SW480 (cell line): ENCODE measurements at regions not wholly inside any gene's neighbourhood (a gene's known extent, or its start where the extent isn't known, plus 50 kb on each side); places are given as distances from the start of the nearest gene placed in this dataset.

Experiments
- DNase-seq: peaks from one replicate; pipeline ENCODE4 v3.0.0-alpha.2; 2016; ENCODE audit warnings: low spot score

DNA sequence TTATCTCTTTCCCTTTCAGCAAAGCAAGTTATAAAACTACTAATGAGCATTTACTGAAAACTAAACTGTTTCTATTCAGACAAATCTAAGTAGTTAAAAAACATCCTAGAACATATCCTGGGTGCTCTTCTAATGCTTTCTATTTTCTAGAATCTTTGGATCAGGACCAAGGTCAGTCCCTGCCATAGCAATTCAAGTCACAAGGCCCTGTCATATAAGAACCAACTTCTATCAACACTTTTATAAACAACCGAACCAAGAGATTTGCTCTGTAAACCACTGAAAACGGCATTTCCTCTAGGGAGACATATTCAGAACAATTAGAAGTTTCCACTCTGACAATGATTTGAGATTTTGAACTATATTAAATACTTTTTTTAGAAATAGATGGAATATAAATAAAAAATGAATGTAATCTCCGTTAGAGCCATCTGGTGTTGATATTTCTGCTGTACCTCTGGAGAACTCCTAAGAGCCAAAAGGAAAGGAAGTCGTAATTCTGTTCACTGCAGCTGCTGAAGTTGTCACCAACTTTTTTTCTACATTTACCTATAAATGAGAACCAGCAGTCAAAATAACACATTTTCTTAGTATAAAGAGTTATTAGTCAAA, 51.4 kb upstream of the LGSN start:
- no peak for DNase-seq

DNA sequence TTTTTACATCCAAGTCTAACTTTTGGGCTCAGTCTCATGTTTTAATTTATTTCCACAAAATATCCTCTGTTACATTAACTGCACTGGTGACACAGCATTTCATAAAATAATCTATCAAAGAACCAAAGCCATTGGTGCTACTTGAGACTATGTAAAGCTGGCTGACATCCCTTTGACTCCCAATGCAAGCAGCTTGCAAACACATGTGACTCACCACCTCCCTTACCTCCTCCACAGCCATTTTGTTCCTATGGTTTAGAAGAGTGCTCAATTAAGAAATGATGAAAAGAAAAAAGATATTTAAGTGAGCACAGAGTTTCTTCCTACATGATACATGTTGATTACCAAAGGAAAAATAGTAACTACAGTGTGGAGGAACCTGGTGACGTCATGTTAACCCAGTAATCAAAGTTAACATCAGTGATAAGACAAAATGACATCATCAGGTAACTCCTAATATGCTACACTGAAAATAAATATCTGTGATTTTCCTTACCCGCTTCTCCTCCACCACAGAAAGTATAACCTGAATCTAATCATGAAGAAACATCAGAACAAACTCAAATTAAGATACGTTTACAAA, 53.3 kb upstream of the LGSN start:
- no peak for DNase-seq

DNA sequence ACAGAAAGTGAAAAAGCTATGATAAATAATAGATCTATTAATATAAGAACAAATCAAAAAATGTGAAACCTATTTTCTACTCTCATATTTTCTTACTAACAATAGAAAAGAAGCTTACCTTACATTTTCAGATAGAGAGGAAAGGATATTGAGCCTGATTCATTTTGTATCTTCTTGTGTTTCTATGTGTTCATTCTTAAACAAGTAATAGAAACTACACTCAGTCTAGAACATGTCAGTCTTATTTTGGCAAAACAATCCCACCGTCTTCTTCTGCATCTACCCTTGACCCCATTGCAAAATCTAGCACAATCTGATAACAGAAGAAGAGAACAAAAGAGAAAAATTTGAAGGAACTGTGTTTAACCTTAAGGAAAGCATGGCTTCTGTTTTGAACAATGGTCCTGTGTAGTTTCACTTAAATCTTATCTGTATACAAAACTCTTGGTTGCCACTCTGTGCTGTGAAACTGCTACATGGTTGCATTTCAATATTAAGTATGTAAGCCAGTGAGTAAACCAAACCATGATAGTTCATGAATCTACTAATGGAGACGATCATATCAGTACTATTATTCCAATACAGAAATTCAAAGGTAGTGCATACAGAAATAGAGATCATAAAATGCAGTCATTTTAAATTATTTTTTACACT, 69.5 kb upstream of the LGSN start:
- DNase-seq: no peak

DNA sequence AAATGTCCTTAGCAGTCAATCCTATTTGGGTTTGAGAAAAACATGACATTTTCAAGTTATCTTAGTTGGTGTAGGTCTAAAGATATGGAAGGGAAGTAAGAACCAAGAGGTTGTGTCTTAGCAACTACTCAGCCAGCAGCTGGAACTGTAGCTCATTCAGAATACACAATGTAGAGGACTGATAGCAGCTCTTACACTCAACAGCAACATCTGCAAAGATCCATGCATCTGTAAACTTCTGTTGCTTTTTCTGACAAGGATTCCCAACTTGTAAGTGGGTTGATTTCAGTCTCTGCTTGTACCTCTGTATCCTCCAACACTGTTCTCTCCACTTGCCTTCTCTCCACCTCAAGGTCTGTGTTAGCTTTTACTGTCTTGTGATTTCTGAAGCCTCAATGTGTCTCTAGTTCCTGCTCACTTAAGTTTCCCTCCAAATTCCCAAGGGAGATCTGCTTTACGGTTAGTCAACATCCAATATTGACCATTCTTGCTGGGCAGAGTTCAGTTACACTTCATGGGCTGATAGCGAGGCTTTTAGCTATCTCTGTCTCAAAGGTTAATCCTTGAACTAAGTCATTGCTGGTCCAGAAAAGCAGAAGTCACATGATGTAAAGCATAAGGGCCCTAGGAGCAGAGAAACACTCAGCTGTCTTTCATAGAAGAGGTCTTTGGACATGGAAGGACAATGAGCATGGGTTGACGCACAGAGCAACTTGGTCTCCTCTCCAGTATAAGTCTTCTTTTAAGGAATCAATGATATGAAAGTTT, 71.6 kb upstream of the LGSN start:
- no peak for DNase-seq

DNA sequence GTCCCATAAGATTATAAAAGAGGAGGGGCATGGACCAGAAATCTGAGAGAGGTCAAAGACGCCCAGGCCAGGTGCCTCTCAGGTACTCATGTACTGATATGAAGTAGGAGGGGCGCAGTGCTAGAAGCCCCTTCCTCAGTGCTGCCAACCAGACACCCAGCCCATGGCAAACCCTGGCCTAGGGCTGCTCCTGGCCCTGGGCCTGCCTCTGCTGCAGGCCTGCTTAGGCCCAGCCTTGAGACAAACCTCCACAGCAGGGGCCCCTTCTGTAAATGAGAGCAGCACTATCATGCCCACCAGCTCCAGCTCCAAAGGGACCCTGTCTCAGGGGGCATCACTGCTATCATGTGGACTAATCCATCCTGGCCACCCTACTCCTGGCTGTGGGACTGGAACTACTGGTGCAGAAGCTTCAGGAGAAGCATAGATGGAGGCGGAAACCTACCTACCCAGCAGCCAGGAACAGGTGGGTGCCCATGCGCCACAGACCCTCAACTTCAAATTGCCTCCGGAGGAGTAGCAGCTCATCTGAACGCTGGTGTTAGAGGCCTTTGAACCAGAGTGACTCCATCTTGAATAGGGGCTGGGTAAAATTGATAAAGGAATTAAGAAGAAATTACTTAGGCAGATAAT, 72.4 kb upstream of the LGSN start:
- DNase-seq: no peak

DNA sequence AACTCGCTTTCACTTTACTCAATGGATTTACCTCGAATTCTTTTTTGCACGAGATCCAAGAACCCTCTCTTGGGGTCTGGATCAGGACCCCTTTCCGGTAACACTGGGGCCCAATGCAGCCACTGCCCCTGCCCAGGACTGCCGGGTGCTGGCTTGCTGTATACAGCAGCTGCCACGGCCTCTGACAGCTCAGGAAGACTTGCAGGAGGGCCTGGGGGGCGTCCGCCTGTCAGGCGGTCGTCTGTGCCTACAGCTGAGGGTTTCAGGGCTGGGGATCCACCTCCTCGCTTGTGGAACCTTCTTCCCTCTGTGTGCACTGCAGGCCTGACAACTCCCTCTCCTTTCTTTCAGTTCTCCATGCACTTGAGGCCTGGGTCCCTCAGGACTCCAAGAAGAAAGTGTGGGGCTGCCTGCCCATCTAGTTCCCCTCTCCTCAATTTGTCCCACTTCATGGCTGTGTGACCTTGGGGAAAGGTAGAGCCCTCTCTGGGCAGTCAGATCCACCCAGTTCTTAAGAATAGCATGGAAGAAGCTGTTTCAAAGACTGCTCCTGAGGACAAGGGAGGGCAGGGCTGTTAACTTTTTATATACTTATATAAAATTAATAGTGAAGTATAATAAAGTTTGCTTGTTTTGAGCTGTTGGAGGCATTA, 75.0 kb upstream of the LGSN start:
- DNase-seq: no peak

DNA sequence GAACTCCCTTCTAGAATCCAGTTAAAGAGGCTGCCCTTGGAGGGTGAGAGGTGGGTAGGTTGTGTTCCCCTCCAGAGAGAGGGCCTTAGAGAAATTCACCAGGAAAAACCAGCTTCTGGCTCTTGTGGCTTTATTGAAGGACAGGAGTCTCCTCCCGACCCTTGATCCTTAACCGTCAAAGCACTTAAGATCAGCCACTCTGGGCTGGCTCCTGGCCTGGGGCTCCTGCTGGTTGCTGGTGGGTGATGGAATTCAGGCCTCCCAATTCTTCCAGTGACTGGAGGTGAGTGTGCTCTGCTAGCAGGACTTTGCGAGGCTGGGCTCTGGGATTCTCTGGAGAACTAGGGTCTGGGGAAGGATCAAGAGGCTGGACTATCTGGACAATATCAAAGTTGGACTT, 75.6 kb upstream of the LGSN start:
- DNase-seq: no peak

DNA sequence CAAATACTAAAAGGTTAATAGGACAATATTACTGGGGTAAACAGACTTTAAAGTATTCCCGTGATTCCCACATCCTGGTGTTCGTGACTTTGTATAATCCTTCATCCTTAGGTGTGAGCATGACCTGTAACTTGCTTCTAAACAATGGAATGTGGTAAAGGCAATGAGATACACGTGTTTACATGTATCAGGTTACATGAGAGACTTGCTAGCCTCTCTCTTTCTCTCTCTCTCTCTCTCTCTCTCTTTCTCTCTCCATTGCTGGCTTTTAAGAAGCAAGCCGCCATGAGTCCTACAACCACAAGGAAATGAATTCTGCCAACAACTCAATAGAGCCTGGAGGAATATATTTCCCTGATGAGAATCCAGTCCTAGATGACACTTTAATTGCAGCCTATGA, 83.9 kb upstream of the LGSN start:
- peak; percentile 13 for DNase-seq

DNA sequence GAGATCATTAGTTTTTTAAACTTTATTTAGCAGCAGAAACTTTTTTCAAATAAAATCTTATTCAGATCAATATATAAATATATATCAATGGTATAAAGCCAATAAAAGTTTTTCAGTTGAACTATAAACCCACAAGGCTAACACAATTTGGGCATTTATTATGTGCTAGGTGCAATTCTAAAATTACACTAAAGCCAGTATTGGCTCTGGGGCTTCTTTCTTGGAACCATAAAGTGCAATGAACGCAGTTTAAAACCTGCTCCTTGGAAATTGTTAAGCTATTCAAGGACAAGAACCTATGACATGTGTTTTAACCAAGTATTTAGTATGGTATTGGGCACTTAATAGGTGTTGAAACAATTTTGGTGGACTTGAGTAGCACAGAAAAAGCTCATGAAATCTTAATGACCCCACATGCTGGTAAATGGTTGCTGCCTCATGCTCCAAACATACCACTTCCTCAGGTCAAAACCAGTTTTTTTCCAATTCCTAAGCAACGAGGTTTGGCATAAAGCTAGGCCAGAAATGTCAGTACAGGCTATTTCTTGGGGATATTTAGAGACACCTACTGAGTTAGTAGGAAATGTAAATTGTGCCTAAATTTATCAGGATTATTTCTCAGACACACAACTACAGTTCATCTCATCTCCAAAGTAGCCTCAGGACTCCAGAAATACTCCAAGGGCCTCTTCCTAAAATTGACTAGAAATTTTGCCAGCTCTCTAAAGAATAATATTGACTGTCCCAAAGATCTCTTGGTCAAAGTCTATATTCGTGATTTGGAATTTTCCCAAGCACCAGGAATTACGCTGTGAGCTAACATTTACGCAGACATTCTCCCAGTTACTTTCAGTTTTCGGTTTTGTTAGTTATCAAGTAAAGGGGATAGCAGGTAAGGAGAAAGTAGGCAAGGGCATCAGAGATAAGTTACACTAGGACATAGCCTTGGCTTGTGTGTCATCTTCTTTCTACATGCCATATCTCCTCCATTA, 90.9 kb upstream of the LGSN start:
- DNase-seq: no peak

DNA sequence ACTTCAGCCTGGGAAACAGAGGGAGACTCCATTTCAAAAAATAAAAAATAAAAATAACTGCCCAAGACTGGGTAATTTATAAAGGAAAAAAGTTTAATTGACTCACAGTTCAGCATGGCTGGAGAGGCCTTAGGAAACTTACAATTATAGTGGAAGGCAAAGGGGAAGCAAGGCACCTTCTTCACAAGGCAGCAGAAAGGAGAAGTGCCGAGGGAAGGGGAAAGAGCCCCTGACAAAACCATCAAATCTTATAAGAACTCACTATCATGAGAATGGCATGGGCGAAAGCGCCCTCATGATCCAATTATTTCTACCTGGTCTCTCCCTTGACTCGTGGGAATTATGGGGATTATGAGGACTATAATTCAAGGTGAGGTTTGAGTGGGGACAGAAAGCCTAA, 95.5 kb upstream of the LGSN start:
- no peak for DNase-seq

DNA sequence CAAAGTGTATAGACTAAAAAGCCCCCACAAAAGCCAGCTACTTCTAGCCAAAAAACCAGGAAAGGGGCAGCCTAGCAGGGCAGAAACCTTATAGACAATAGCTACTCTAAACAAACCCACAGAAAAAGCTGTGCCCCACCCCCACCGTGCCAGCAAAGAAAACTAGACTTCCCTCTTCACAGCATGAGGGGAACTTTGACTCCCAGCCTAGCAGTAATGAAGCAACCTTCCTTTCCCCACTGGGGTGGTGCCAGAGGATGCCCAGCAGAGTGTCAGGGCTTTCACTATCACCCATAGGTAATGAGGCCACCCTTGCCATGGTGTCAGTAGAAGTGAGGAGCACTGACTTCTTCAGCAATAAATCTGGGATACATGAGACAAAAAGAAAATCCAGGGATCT, 99.0 kb upstream of the LGSN start:
- no peak for DNase-seq

DNA sequence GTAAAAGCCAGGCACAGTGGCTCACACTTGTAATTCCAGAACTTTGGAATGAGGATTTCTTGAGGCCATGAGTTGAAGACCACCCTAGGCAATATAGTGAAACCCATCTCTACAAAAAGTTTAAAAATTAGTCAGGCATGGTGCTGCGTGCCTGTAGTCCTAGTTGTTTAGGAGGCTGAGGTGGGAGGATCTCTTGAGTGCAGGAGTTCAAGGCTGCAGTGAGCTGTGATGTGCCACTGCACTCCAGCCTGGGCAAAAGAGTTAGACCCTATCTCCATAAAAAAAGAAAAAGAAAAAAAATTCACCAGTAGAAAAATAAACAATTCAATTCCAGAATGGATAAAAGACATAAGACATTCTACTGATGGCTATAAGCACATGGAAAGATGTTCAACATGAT, 104.9 kb upstream of the LGSN start:
- no peak for DNase-seq

DNA sequence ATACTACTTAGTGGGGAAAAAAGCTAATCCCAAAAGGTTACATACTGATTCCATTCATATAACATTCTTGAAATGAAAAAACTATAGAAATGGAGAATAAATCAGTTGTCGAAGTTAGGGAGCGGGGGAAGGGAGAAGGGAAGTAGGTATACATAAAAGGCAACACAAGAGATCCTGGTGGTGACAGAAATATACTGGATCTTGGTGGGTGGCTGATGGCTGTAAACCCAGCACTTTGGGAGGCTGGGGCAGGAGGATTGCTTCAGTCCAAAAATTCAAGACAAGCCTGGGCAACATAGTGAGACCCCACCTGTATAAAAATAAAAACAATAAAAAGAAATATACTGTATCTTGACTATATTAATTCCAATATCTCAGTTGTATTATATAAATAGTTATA, 105.7 kb upstream of the LGSN start:
- no peak for DNase-seq

DNA sequence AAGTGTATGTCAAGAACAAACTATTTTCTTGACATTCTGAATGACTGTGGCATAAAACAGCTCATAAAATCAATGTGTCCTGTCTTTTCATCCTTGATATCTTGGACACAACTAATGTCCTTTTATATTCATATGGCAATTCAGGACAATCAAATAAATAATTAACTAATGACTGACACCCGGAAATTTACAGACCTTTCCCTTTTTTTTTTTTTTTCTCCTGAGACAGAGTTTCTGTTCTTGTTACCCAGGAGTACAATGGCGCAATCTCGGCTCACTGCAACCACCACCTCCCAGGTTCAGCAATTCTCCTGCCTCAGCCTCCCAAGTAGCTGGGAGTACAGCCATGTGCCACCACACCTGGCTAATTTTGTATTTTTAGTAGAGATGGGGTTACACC, 107.1 kb upstream of the LGSN start:
- no peak for DNase-seq

DNA sequence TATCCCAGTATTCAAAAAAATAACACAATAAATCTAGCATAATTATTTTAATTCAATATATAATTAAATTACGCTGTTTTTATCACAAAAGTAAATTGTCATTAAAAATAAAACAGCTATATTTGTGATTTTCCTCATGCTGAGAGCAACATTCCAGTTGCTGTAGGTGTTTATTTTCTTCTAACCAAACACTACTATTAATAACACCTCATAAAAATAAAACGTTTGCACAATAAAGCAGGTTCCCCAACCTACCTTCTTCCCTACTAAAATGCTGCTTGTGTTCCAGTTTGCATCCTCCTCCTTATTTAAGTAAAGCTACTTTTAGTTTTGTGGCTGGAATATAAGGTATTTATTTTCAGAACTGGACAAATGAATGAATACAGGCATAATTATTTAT, 108.2 kb upstream of the LGSN start:
- DNase-seq: no peak

DNA sequence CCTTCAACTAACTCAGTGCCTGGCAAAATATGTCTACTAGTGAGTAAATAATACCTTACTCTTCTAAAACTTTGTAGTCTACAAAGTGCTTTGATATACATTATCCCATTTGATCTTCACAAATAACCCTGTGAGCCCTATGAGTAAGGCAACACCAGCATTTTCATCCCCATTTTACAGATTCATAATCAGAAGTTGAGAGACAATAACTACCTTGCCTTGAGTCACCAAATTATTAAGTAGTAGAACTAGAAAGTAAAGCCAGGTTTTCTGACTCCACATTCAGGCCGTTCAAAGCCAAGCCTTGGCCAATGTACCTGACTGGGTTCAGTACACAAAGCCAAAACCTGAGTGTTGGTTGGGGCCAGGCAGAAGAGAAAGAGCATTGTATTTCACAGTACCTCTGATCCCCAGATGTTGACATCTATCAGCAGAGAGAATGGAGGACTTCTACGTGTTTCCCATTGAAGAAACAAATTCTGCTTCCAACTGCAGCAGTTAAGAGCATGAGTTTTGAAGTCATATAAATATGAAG, 111.3 kb upstream of the LGSN start:
- DNase-seq: no peak

DNA sequence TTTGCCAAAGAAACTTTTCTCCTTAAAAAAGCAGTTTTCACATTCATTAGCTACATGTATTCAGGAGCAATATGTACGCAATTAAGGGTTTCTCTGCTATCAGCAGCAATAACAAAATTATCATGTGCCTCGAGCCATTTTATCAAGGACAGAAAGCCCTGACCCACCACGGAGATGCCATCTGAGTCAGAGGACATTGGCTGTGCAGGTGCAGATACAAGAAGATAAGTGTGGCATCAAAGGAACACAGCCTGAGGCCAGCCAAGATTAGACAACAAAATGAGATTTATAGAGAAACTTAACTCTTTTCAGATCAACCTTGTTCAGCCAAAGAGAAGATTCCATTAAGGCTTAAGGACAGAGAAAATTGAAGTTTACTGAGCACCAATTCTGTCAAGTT, 115.2 kb upstream of the LGSN start:
- DNase-seq: no peak

DNA sequence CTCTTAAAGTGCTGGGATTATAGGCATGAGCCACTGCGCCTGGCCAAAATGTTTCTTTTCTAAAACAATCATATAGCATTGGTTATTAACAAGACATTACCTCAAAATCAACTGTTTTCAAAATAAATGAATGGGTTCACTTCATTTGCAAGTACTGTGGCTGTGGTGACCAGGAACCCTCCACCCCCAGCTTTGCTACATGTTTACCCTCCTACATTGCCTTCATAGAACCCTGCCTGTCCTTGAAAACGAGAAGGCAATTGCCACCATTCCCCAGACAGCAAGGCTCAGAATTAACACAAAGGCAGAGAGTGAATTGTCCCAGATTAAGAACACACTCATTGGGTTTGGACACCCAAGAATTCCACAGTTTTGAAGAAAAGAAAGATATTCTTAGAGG, 116.6 kb upstream of the LGSN start:
- no peak for DNase-seq

DNA sequence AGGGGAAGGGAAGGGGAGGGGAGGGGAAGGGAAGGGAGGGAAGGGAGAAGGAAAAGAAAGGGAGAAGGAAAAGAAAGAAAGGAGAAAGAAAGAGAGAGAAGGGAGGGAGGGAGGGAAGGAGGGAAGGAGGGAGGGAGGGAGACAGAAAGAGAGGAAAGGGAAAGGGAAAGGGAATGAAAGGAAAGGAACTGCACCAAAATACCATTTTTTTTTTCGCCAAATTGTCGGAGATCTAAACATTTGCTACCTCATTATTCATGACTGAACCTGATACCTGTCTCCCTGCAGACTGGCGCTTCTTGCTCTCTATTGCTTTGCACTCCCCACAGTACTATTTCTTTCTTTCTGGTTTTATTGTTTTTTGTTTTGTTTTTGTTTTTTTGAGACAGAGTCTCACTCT, 117.3 kb upstream of the LGSN start:
- DNase-seq: no peak

DNA sequence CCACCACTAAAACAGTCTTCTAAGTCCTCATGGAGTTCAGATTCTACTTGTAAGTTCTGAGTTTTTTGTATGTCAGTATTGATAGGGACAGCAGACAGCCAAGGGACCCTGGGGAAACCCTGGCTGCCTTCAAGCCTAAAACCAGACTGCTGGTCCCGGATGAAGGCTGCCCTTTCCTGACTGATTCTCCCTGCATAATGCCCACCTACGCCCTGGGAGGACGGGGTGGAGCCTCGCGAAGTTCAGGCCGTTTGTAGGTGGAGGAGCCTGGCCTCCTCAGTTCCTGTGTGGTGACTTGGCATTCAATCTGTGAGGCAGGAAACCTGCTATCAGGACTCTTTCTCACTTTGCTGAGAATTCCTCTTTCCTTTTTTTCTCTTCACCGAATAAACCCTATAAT, 120.3 kb upstream of the LGSN start:
- DNase-seq: no peak

DNA sequence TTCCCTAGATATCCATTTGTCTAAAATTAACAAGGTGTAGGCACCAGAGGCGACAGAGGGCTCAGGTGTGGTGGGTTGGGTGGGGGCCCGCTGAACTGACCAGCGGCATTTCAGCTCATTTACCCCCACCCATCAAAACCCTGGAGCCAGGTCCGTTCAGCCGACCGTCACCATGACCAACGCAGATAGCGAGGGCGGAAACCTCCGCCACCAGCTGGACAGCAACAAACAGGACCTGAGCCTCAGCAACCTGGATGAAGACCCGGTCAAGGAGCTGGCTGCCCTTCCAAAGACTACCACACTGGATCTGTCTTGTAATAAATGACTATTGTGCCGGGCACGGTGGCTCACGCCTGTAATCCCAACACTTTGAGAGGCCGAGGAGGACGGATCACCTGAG, 120.8 kb upstream of the LGSN start:
- no peak for DNase-seq
